ENCODE measurements at regions not wholly inside any gene's neighbourhood (a gene's known extent, or its start where the extent isn't known, plus 50 kb on each side); places are given as distances from the start of the nearest gene placed in this dataset.
"Not testable (repeated sequence)": the region's sequence is repeated elsewhere in the genome, so short reads cannot be mapped to it uniquely, and the experiment has no call there.

- intact Hi-C loops (cut with micrococcal nuclease): no loop called here
- Mint-ChIP-seq H3K4me3 (no peak overlapping the region), H3K36me3 (no peaks in the 10 kb centered on the region), H3K9me3 (peaks cover 0 to 3% (median 0%) of the 10 kb centered on the region in 8 donors), H3K27ac (no peak overlapping the region), H3K27me3 (no peaks in the 10 kb centered on the region), H3K4me1 (no peaks in the 10 kb centered on the region)
- no peaks in the 10 kb centered on the region for H3K27me3 ChIP-seq (ENCODE audit: insufficient read depth, low read length)
- no peak overlapping the region for H3K27ac ChIP-seq (ENCODE audit: low read depth, low read length)
- no peak for DNase-seq
- no peaks in the 10 kb centered on the region for H3K36me3 ChIP-seq (ENCODE audit: insufficient read depth, low read length)
- no peak overlapping the region for H3K4me3 ChIP-seq (ENCODE audit: low read length in 2 of 2)
- POLR2A ChIA-PET (ENCODE audit: partially characterized antibody): no interaction called here
- no peaks in the 10 kb centered on the region for H3K4me1 ChIP-seq (ENCODE audit: insufficient read depth, low read length)
- CTCF ChIA-PET (ENCODE audit: partially characterized antibody): no interaction called here
- H3K9me3 ChIP-seq (ENCODE audit: control insufficient read depth in 1 of 2, low read length in 2 of 2): no peaks in the 10 kb centered on the region
Measured at GRCh38 chrX:96183391-96183790, 501.3 kb upstream of the DIAPH2 start.

- no peak for DNase-seq
- Histone ChIP-seq H3K4me1 (ENCODE audit: insufficient read depth, low read length) (no peaks in the 10 kb centered on the region), H3K27ac (ENCODE audit: low read depth, low read length) (no peak overlapping the region), H3K4me3 (ENCODE audit: low read length in 2 of 2) (no peak overlapping the region), H3K27me3 (ENCODE audit: insufficient read depth, low read length) (no peaks in the 10 kb centered on the region), H3K9me3 (ENCODE audit: control insufficient read depth in 1 of 2, low read length in 2 of 2) (no peaks in the 10 kb centered on the region), H3K36me3 (ENCODE audit: insufficient read depth, low read length) (no peaks in the 10 kb centered on the region)
- H3K9me3 Mint-ChIP-seq: peaks cover 0 to 3% (median 0%) of the 10 kb centered on the region in 8 donors
- CTCF ChIA-PET (ENCODE audit: partially characterized antibody): no interaction called here
- no peak overlapping the region for H3K4me3 Mint-ChIP-seq
- H3K4me1 Mint-ChIP-seq: no peaks in the 10 kb centered on the region
- H3K27me3 Mint-ChIP-seq: no peaks in the 10 kb centered on the region
- H3K36me3 Mint-ChIP-seq: no peaks in the 10 kb centered on the region
- no peak overlapping the region for H3K27ac Mint-ChIP-seq
- intact Hi-C loops (cut with micrococcal nuclease): no loop called here
- POLR2A ChIA-PET (ENCODE audit: partially characterized antibody): no interaction called here
Measured at GRCh38 chrX:96183843-96184242, 500.8 kb upstream of the DIAPH2 start.

- Mint-ChIP-seq H3K36me3 (no peaks in the 10 kb centered on the region), H3K9me3 (peaks cover 0 to 4% (median 0%) of the 10 kb centered on the region in 8 donors), H3K27me3 (no peaks in the 10 kb centered on the region), H3K4me1 (no peaks in the 10 kb centered on the region), H3K27ac (no peak overlapping the region), H3K4me3 (no peak overlapping the region)
- POLR2A ChIA-PET (ENCODE audit: partially characterized antibody): no interaction called here
- Histone ChIP-seq H3K4me3 (ENCODE audit: low read length in 2 of 2) (no peak overlapping the region), H3K9me3 (ENCODE audit: control insufficient read depth in 1 of 2, low read length in 2 of 2) (no peaks in the 10 kb centered on the region), H3K4me1 (ENCODE audit: insufficient read depth, low read length) (no peaks in the 10 kb centered on the region), H3K27me3 (ENCODE audit: insufficient read depth, low read length) (no peaks in the 10 kb centered on the region), H3K27ac (ENCODE audit: low read depth, low read length) (no peak overlapping the region), H3K36me3 (ENCODE audit: insufficient read depth, low read length) (no peaks in the 10 kb centered on the region)
- no peak for DNase-seq
- intact Hi-C loops (cut with micrococcal nuclease): no loop called here
- CTCF ChIA-PET (ENCODE audit: partially characterized antibody): no interaction called here
Measured at GRCh38 chrX:96204928-96205327, 479.7 kb upstream of the DIAPH2 start.

- Mint-ChIP-seq H3K27me3 (no peaks in the 10 kb centered on the region), H3K27ac (no peak overlapping the region), H3K4me1 (no peaks in the 10 kb centered on the region), H3K9me3 (peaks cover 0 to 4% (median 2%) of the 10 kb centered on the region in 8 donors), H3K4me3 (no peak overlapping the region), H3K36me3 (no peaks in the 10 kb centered on the region)
- no peaks in the 10 kb centered on the region for H3K9me3 ChIP-seq (ENCODE audit: control insufficient read depth in 1 of 2, low read length in 2 of 2)
- H3K27me3 ChIP-seq (ENCODE audit: insufficient read depth, low read length): no peaks in the 10 kb centered on the region
- no peak overlapping the region for H3K27ac ChIP-seq (ENCODE audit: low read depth, low read length)
- no peaks in the 10 kb centered on the region for H3K36me3 ChIP-seq (ENCODE audit: insufficient read depth, low read length)
- ChIA-PET POLR2A (ENCODE audit: partially characterized antibody) (no interaction called here), CTCF (ENCODE audit: partially characterized antibody) (no interaction called here)
- intact Hi-C loops (cut with micrococcal nuclease): no loop called here
- no peak overlapping the region for H3K4me3 ChIP-seq (ENCODE audit: low read length in 2 of 2)
- DNase-seq: no peak
- H3K4me1 ChIP-seq (ENCODE audit: insufficient read depth, low read length): no peaks in the 10 kb centered on the region
Measured at GRCh38 chrX:96211953-96212352, 472.7 kb upstream of the DIAPH2 start.

- H3K4me3 Mint-ChIP-seq; H3K27ac ChIP-seq (ENCODE audit: low read depth, low read length); H3K27ac Mint-ChIP-seq; H3K4me1 Mint-ChIP-seq; intact Hi-C loops (cut with micrococcal nuclease); CTCF ChIA-PET (ENCODE audit: partially characterized antibody); DNase-seq; H3K36me3 ChIP-seq (ENCODE audit: insufficient read depth, low read length); H3K4me3 ChIP-seq (ENCODE audit: low read length in 2 of 2); H3K36me3 Mint-ChIP-seq; H3K9me3 ChIP-seq (ENCODE audit: control insufficient read depth in 1 of 2, low read length in 2 of 2); H3K9me3 Mint-ChIP-seq; POLR2A ChIA-PET (ENCODE audit: partially characterized antibody); H3K27me3 ChIP-seq (ENCODE audit: insufficient read depth, low read length); H3K27me3 Mint-ChIP-seq; H3K4me1 ChIP-seq (ENCODE audit: insufficient read depth, low read length): not testable (repeated sequence)
Measured at GRCh38 chrX:96214681-96215080, 470.0 kb upstream of the DIAPH2 start.

GRCh38 chrX:96224279-96224678 lies 460.4 kb upstream of the DIAPH2 start:
- Mint-ChIP-seq H3K4me1 (no peaks in the 10 kb centered on the region), H3K36me3 (no peaks in the 10 kb centered on the region), H3K9me3 (peaks cover 0 to 3% (median 0%) of the 10 kb centered on the region in 8 donors), H3K4me3 (no peak overlapping the region), H3K27ac (no peak overlapping the region), H3K27me3 (no peaks in the 10 kb centered on the region)
- Histone ChIP-seq H3K9me3 (ENCODE audit: control insufficient read depth in 1 of 2, low read length in 2 of 2) (no peaks in the 10 kb centered on the region), H3K27me3 (ENCODE audit: insufficient read depth, low read length) (no peaks in the 10 kb centered on the region), H3K4me3 (ENCODE audit: low read length in 2 of 2) (no peak overlapping the region), H3K36me3 (ENCODE audit: insufficient read depth, low read length) (no peaks in the 10 kb centered on the region), H3K27ac (ENCODE audit: low read depth, low read length) (no peak overlapping the region), H3K4me1 (ENCODE audit: insufficient read depth, low read length) (no peaks in the 10 kb centered on the region)
- ChIA-PET CTCF (ENCODE audit: partially characterized antibody) (no interaction called here), POLR2A (ENCODE audit: partially characterized antibody) (no interaction called here)
- no peak for DNase-seq
- intact Hi-C loops (cut with micrococcal nuclease): no loop called here

- DNase-seq: no peak
- H3K36me3 Mint-ChIP-seq: no peaks in the 10 kb centered on the region
- H3K4me1 Mint-ChIP-seq: no peaks in the 10 kb centered on the region
- Histone ChIP-seq H3K4me1 (ENCODE audit: insufficient read depth, low read length) (no peaks in the 10 kb centered on the region), H3K27ac (ENCODE audit: low read depth, low read length) (no peak overlapping the region), H3K9me3 (ENCODE audit: control insufficient read depth in 1 of 2, low read length in 2 of 2) (no peaks in the 10 kb centered on the region), H3K4me3 (ENCODE audit: low read length in 2 of 2) (no peak overlapping the region), H3K27me3 (ENCODE audit: insufficient read depth, low read length) (no peaks in the 10 kb centered on the region), H3K36me3 (ENCODE audit: insufficient read depth, low read length) (no peaks in the 10 kb centered on the region)
- H3K4me3 Mint-ChIP-seq: no peak overlapping the region
- no peaks in the 10 kb centered on the region for H3K27me3 Mint-ChIP-seq
- H3K9me3 Mint-ChIP-seq: no peaks in the 10 kb centered on the region
- ChIA-PET POLR2A (ENCODE audit: partially characterized antibody) (no interaction called here), CTCF (ENCODE audit: partially characterized antibody) (no interaction called here)
- intact Hi-C loops (cut with micrococcal nuclease): no loop called here
- no peak overlapping the region for H3K27ac Mint-ChIP-seq
Measured at GRCh38 chrX:96244955-96245354, 439.7 kb upstream of the DIAPH2 start.

- Mint-ChIP-seq H3K4me3 (no peak overlapping the region), H3K36me3 (no peaks in the 10 kb centered on the region), H3K27ac (no peak overlapping the region), H3K9me3 (no peaks in the 10 kb centered on the region), H3K27me3 (no peaks in the 10 kb centered on the region), H3K4me1 (no peaks in the 10 kb centered on the region)
- ChIA-PET CTCF (ENCODE audit: partially characterized antibody) (no interaction called here), POLR2A (ENCODE audit: partially characterized antibody) (no interaction called here)
- Histone ChIP-seq H3K27me3 (ENCODE audit: insufficient read depth, low read length) (no peaks in the 10 kb centered on the region), H3K4me1 (ENCODE audit: insufficient read depth, low read length) (no peaks in the 10 kb centered on the region), H3K27ac (ENCODE audit: low read depth, low read length) (no peak overlapping the region), H3K4me3 (ENCODE audit: low read length in 2 of 2) (no peak overlapping the region), H3K36me3 (ENCODE audit: insufficient read depth, low read length) (no peaks in the 10 kb centered on the region), H3K9me3 (ENCODE audit: control insufficient read depth in 1 of 2, low read length in 2 of 2) (no peaks in the 10 kb centered on the region)
- DNase-seq: no peak
- intact Hi-C loops (cut with micrococcal nuclease): no loop called here
Measured at GRCh38 chrX:96246436-96246835, 438.2 kb upstream of the DIAPH2 start.
